Thyroid gland (tissue), 4 donors: ENCODE measurements at regions not wholly inside any gene's neighbourhood (a gene's known extent, or its start where the extent isn't known, plus 50 kb on each side); places are given as distances from the start of the nearest gene placed in this dataset.

Experiments
- POLR2A ChIP-seq, 2 donors: fragments of 450-650 bp; IDR thresholded peaks; one replicate each; pipeline ENCODE4 v1.6.1; 2017; ENCODE audit warnings: antibody characterized with exemption in 2 of 2, mild to moderate bottlenecking in 2 of 2, moderate library complexity in 1 of 2
- TF ChIP-seq, protein P1 (sequence below), 6 experiments: fragments of 200-600 bp in 3 of 6; fragments of 450-650 bp in 3 of 6; sonication (generic) in 3 of 6; IDR thresholded peaks; one replicate each; pipeline ENCODE4 v1.5.1; 2016 to 2019; ENCODE audit warnings: antibody characterized with exemption in 6 of 6, mild to moderate bottlenecking in 2 of 6, inconsistent platforms in 1 of 6, moderate library complexity in 1 of 6

GRCh38 chr15:38854506-38854905, 289.9 kb upstream of the RASGRP1 start:
- TF ChIP-seq POLR2A (IDR thresholded peaks at IDR 0.05): no peak
- TF ChIP-seq, protein P1, sequence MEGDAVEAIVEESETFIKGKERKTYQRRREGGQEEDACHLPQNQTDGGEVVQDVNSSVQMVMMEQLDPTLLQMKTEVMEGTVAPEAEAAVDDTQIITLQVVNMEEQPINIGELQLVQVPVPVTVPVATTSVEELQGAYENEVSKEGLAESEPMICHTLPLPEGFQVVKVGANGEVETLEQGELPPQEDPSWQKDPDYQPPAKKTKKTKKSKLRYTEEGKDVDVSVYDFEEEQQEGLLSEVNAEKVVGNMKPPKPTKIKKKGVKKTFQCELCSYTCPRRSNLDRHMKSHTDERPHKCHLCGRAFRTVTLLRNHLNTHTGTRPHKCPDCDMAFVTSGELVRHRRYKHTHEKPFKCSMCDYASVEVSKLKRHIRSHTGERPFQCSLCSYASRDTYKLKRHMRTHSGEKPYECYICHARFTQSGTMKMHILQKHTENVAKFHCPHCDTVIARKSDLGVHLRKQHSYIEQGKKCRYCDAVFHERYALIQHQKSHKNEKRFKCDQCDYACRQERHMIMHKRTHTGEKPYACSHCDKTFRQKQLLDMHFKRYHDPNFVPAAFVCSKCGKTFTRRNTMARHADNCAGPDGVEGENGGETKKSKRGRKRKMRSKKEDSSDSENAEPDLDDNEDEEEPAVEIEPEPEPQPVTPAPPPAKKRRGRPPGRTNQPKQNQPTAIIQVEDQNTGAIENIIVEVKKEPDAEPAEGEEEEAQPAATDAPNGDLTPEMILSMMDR (IDR thresholded peaks at IDR 0.05): no peak
